T-cell (primary cell): ENCODE measurements at regions not wholly inside any gene's neighbourhood (a gene's known extent, or its start where the extent isn't known, plus 50 kb on each side); places are given as distances from the start of the nearest gene placed in this dataset.

Source experiments
- ATAC-seq, 4 experiments: fragments of 200-7000 bp in 3 of 4; fragments of 150-1000 bp in 1 of 4; cut with Tn5 transposase; replicated peaks in 1 of 4; 1 replicate in 3 of 4; 2 replicates in 1 of 4; pipeline ENCODE4 v1.10.0; 2021; ENCODE audit warnings: moderate library complexity in 3 of 4, mild to moderate bottlenecking in 2 of 4, moderate number of reproducible peaks in 1 of 4
- CTCF ChIA-PET, 2 donors: fragments of 300-600 bp; sonication (Branson Sonifier 250); formaldehyde crosslinking; loops; one replicate each; lab custom pipeline; 2022; ENCODE audit warnings: antibody characterized with exemption in 2 of 2; lab: Charles Lee
- POLR2A ChIA-PET, 2 donors: fragments of 300-600 bp; sonication (Branson Sonifier 250); formaldehyde crosslinking; loops; one replicate each; lab custom pipeline; 2022; ENCODE audit warnings: antibody characterized with exemption in 2 of 2; lab: Charles Lee
- DNase-seq, 35 experiments: peaks; one replicate each; pipeline versions ENCODE4 v3.0.0 to v3.0.0-alpha.2; 2013 to 2023
- H3K27ac ChIP-seq: one replicate; pipeline ENCODE4 v1.5.1; 2013; ENCODE audit warnings: low read length
- H3K27me3 ChIP-seq, 2 experiments: replicated peaks in 1 of 2; 1 replicate in 1 of 2; 2 replicates in 1 of 2; pipeline versions ENCODE4 v1.6.1 to v1.7.0; 2013; ENCODE audit warnings: low read length in 1 of 2, mixed read lengths in 1 of 2; ENCODE audit not compliant: control insufficient read depth in 2 of 2, insufficient read depth in 2 of 2; ENCODE audit errors: extremely low read depth in 1 of 2
- H3K36me3 ChIP-seq, 2 donors: 1 replicate in 1 of 2; 2 replicates in 1 of 2; pipeline versions ENCODE4 v1.6.1 to v1.7.0; 2013; ENCODE audit warnings: low read length in 1 of 2; ENCODE audit not compliant: control insufficient read depth in 2 of 2, insufficient read depth in 1 of 2; ENCODE audit errors: extremely low read depth in 1 of 2
- H3K4me1 ChIP-seq, 2 experiments: 1 replicate in 1 of 2; 2 replicates in 1 of 2; pipeline versions ENCODE4 v1.6.1 to v1.7.0; 2013; ENCODE audit warnings: low read length in 2 of 2, mixed read lengths in 1 of 2; ENCODE audit not compliant: insufficient read depth in 2 of 2, control insufficient read depth in 1 of 2; ENCODE audit errors: extremely low read depth in 1 of 2
- H3K4me3 ChIP-seq, 2 donors: 1 replicate in 1 of 2; 2 replicates in 1 of 2; pipeline versions ENCODE4 v1.5.1 to v1.7.0; 2013; ENCODE audit warnings: mild to moderate bottlenecking in 2 of 2, low read length in 1 of 2, moderate library complexity in 1 of 2; ENCODE audit not compliant: control insufficient read depth in 1 of 2; ENCODE audit errors: extremely low read depth in 1 of 2
- H3K9me3 ChIP-seq: 2 replicates; pipeline ENCODE4 v1.7.0; 2013
- H3K27ac Mint-ChIP-seq, 2 donors: one replicate each; pipeline ENCODE4 v1.8.0; 2020 to 2021; ENCODE audit warnings: mild to moderate bottlenecking in 2 of 2, mixed read lengths in 2 of 2
- H3K27me3 Mint-ChIP-seq, 2 donors: one replicate each; pipeline ENCODE4 v1.8.0; 2021 to 2022; ENCODE audit warnings: mixed read lengths in 2 of 2
- H3K36me3 Mint-ChIP-seq: one replicate; pipeline ENCODE4 v1.8.0; 2021; ENCODE audit warnings: mixed read lengths
- H3K4me1 Mint-ChIP-seq, 3 donors: one replicate each; pipeline ENCODE4 v1.8.0; 2020 to 2022; ENCODE audit warnings: mixed read lengths in 3 of 3, mild to moderate bottlenecking in 1 of 3
- H3K4me3 Mint-ChIP-seq, 3 donors: one replicate each; pipeline ENCODE4 v1.8.0; 2020 to 2022; ENCODE audit warnings: mild to moderate bottlenecking in 3 of 3, mixed read lengths in 3 of 3, moderate library complexity in 3 of 3
- H3K9me3 Mint-ChIP-seq, 3 donors: one replicate each; pipeline ENCODE4 v1.8.0; 2020 to 2022; ENCODE audit warnings: mixed read lengths in 3 of 3
- WGBS: methylation state at CpG from one replicate; pipeline ENCODE4 v1.1.5; 2013; ENCODE audit warnings: missing lambda C conversion rate; ENCODE audit not compliant: insufficient coverage; 5-methylcytosine and 5-hydroxymethylcytosine counted together

GRCh38 chr6:111990214-111990613 is 63.7 kb upstream of the CCN6 start:
- Histone ChIP-seq H3K27ac (peak overlapping the region; percentile 90), H3K4me3 (no peak overlapping the region), H3K36me3 (no peaks in the 10 kb centered on the region), H3K4me1 (peaks cover 67 to 83% of the 10 kb centered on the region in 2 experiments), H3K27me3 (no peaks in the 10 kb centered on the region), H3K9me3 (no peaks in the 10 kb centered on the region)
- Mint-ChIP-seq H3K4me1 (peaks cover 94 to 97% (median 95%) of the 10 kb centered on the region in 3 donors), H3K4me3 (peak overlapping the region; percentile 3 to 49 (median 4)), H3K27ac (peak overlapping the region; percentile 91 to 92), H3K27me3 (no peaks in the 10 kb centered on the region), H3K9me3 (no peaks in the 10 kb centered on the region), H3K36me3 (no peaks in the 10 kb centered on the region)
- CTCF ChIA-PET = interaction anchor here in 1 of 2 donors (0.6 to 1.4 kb wide), 5 partner anchors 17 to 231 kb away, joined by 3 to 7 read pairs (median 5); no protein-coding TSS in a partner anchor
- POLR2A ChIA-PET = interaction anchor here (0.6 to 1.6 kb wide), 7 partner anchors 17 to 1030 kb away, joined by 3 to 12 read pairs (median 4); no protein-coding TSS in a partner anchor
- WGBS = no CpG with 5 or more reads among the region's 2 CpGs
- DNase-seq (peak in 1 of 35 experiments; percentile 38), ATAC-seq (peak in 1 of 4 experiments; percentile 25)

DNA sequence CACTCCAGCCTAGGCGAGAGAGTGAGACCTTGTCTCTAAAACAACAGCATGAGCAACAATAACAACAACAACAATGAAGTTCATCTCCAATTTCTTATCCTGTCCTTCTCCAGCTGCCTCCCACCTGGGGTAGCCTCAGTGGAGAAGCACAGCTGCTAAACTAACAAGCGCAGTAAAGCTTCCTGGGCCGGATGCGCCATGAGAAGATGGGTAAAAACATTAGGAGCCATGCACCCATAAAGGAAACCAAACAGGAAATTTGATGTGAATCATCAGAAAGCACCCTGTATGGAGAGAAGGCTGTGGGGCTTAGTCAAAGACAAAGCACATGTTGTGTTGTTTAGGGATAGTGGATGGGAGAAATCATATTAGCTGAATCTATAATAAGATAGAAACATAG is 61.1 kb upstream of the CCN6 start:
- Mint-ChIP-seq H3K27ac (peak overlapping the region; percentile 92 to 96), H3K4me3 (peak overlapping the region; percentile 22 to 63 (median 45)), H3K9me3 (no peaks in the 10 kb centered on the region), H3K36me3 (no peaks in the 10 kb centered on the region), H3K27me3 (no peaks in the 10 kb centered on the region), H3K4me1 (peaks cover 90 to 92% (median 91%) of the 10 kb centered on the region in 3 donors)
- Histone ChIP-seq H3K4me3 (no peak overlapping the region), H3K27ac (peak overlapping the region; percentile 72), H3K36me3 (no peaks in the 10 kb centered on the region), H3K9me3 (no peaks in the 10 kb centered on the region), H3K4me1 (peaks cover 74 to 83% of the 10 kb centered on the region in 2 experiments), H3K27me3 (no peaks in the 10 kb centered on the region)
- POLR2A ChIA-PET = interaction anchor here (0.5 to 0.6 kb wide), 3 partner anchors 15 to 230 kb away, joined by 3 read pairs; no protein-coding TSS in a partner anchor
- WGBS = no CpG with 5 or more reads among the region's 4 CpGs
- DNase-seq (peak in 31 of 35 experiments; percentile 12 to 79 (median 36)), ATAC-seq (peak; percentile 56 to 72 (median 70))
- CTCF ChIA-PET = interaction anchor here (0.5 to 1.8 kb wide), 10 partner anchors 49 to 1309 kb away, joined by 3 to 7 read pairs (median 4); no protein-coding TSS in a partner anchor

- no peaks in the 10 kb centered on the region for H3K36me3 Mint-ChIP-seq
- ChIA-PET POLR2A (interaction anchor here (0.6 kb wide), 2 partner anchors 141 to 231 kb away, joined by 3 read pairs; no protein-coding TSS in a partner anchor), CTCF (interaction anchor here (0.8 to 1.8 kb wide), 6 partner anchors 48 to 283 kb away, joined by 3 to 7 read pairs (median 4); no protein-coding TSS in a partner anchor)
- peak overlapping the region; percentile 92 to 96 for H3K27ac Mint-ChIP-seq
- no peaks in the 10 kb centered on the region for H3K9me3 Mint-ChIP-seq
- no peak overlapping the region for H3K4me3 ChIP-seq
- WGBS = 70% methylated on average over 5 of the region's 6 CpGs
- H3K27me3 Mint-ChIP-seq = no peaks in the 10 kb centered on the region
- H3K36me3 ChIP-seq = no peaks in the 10 kb centered on the region
- H3K4me1 Mint-ChIP-seq = peaks cover 85 to 87% (median 86%) of the 10 kb centered on the region in 3 donors
- ATAC-seq (peak in 1 of 4 experiments; percentile 5), DNase-seq (no peak)
- H3K9me3 ChIP-seq = no peaks in the 10 kb centered on the region
- no peaks in the 10 kb centered on the region for H3K27me3 ChIP-seq
- H3K27ac ChIP-seq = peak overlapping the region; percentile 72
- peak overlapping the region in 2 of 3 donors; percentile 17 to 63 for H3K4me3 Mint-ChIP-seq
- peaks cover 72 to 78% of the 10 kb centered on the region in 2 experiments for H3K4me1 ChIP-seq
These were observed 60.6 kb upstream of the CCN6 start for GRCh38 chr6:111993342-111993741.

DNA sequence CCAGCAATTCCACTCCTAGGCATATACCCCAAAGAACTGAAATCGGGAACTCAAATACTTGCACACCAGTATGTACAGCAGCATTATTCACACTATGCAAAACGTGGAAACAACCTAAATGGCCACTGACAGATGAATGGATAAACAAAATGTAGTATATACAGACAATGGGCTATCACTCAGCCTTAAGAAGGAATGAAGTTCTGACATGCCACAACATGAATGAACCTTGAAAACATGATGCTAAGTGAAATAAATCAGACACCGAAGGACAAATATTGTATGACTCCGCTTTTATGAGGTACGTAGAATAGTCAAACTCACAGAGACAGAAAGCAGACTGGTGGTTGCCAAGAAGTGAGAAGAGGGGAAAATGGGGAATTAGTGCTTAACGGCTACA is 59.1 kb upstream of the CCN6 start:
- Mint-ChIP-seq H3K27ac (peak overlapping the region; percentile 92 to 96), H3K9me3 (no peaks in the 10 kb centered on the region), H3K36me3 (no peaks in the 10 kb centered on the region), H3K27me3 (no peaks in the 10 kb centered on the region), H3K4me3 (no peak overlapping the region), H3K4me1 (peaks cover 71 to 72% (median 71%) of the 10 kb centered on the region in 3 donors)
- Histone ChIP-seq H3K4me3 (no peak overlapping the region), H3K9me3 (no peaks in the 10 kb centered on the region), H3K4me1 (peaks cover 59 to 65% of the 10 kb centered on the region in 2 experiments), H3K27ac (no peak overlapping the region), H3K27me3 (no peaks in the 10 kb centered on the region), H3K36me3 (no peaks in the 10 kb centered on the region)
- ATAC-seq (no peak), DNase-seq (no peak)
- CTCF ChIA-PET = interaction anchor here in 1 of 2 donors (1.0 kb wide), 1 partner anchor 49 kb away, joined by 3 read pairs; no protein-coding TSS in a partner anchor
- 100% methylated on average over 3 of the region's 6 CpGs for WGBS
- POLR2A ChIA-PET = no interaction called here

DNA sequence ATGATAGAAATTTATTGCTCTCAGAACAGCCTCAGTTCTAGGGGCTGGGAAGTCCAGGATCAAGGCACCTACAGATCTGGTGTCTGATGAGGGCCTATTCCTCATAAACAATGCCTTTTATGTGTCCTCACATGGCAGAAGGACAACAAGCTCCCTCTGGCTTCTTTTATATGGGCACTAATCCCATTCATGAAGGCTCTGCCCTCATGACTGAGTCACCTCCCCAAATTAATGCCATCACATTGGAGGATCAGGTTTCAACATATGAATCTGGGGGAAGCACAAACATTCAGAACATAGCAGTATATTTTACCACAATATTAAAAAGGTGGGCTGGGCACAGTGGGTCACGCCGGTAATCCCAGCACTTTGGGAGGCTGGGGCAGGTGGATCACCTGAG is 58.5 kb upstream of the CCN6 start:
- no peaks in the 10 kb centered on the region for H3K27me3 Mint-ChIP-seq
- peak overlapping the region; percentile 56 to 77 for H3K27ac Mint-ChIP-seq
- H3K36me3 ChIP-seq = no peaks in the 10 kb centered on the region
- DNase-seq (no peak), ATAC-seq (no peak)
- no peaks in the 10 kb centered on the region for H3K9me3 Mint-ChIP-seq
- H3K4me3 ChIP-seq = no peak overlapping the region
- ChIA-PET CTCF (interaction anchor here in 1 of 2 donors (1.0 to 2.0 kb wide), 3 partner anchors 48 to 286 kb away, joined by 3 to 12 read pairs (median 5); no protein-coding TSS in a partner anchor), POLR2A (no interaction called here)
- no CpG with 5 or more reads among the region's 2 CpGs for WGBS
- H3K9me3 ChIP-seq = no peaks in the 10 kb centered on the region
- no peak overlapping the region for H3K27ac ChIP-seq
- H3K36me3 Mint-ChIP-seq = no peaks in the 10 kb centered on the region
- H3K4me1 Mint-ChIP-seq = peaks cover 65 to 66% (median 65%) of the 10 kb centered on the region in 3 donors
- peaks cover 53 to 59% of the 10 kb centered on the region in 2 experiments for H3K4me1 ChIP-seq
- no peak overlapping the region for H3K4me3 Mint-ChIP-seq
- no peaks in the 10 kb centered on the region for H3K27me3 ChIP-seq

- Mint-ChIP-seq H3K4me3 (peak overlapping the region; percentile 55 to 71 (median 63)), H3K9me3 (no peaks in the 10 kb centered on the region), H3K4me1 (peaks cover 56 to 57% (median 56%) of the 10 kb centered on the region in 3 donors), H3K36me3 (no peaks in the 10 kb centered on the region), H3K27ac (peak overlapping the region; percentile 80 to 87), H3K27me3 (no peaks in the 10 kb centered on the region)
- ATAC-seq = peak in 3 of 4 experiments; percentile 28 to 65 (median 37)
- H3K4me3 ChIP-seq = no peak overlapping the region
- POLR2A ChIA-PET = interaction anchor here in 1 of 2 donors (0.5 kb wide), 1 partner anchor 243 kb away, joined by 5 read pairs; no protein-coding TSS in a partner anchor
- WGBS = 82% methylated on average over 10 of the region's 17 CpGs
- H3K4me1 ChIP-seq = peaks cover 47 to 50% of the 10 kb centered on the region in 2 experiments
- CTCF ChIA-PET = interaction anchor here (0.6 to 2.0 kb wide), 9 partner anchors 30 to 288 kb away, joined by 3 to 12 read pairs (median 4); no protein-coding TSS in a partner anchor
- H3K27me3 ChIP-seq = no peaks in the 10 kb centered on the region
- H3K36me3 ChIP-seq = no peaks in the 10 kb centered on the region
- H3K9me3 ChIP-seq = no peaks in the 10 kb centered on the region
- peak in 19 of 35 experiments; percentile 12 to 48 (median 25) for DNase-seq
- H3K27ac ChIP-seq = no peak overlapping the region
These were observed 57.6 kb upstream of the CCN6 start for GRCh38 chr6:111996144-111996865.
